ENCODE measurements at regions not wholly inside any gene's neighbourhood (a gene's known extent, or its start where the extent isn't known, plus 50 kb on each side); places are given as distances from the start of the nearest gene placed in this dataset.

DNA sequence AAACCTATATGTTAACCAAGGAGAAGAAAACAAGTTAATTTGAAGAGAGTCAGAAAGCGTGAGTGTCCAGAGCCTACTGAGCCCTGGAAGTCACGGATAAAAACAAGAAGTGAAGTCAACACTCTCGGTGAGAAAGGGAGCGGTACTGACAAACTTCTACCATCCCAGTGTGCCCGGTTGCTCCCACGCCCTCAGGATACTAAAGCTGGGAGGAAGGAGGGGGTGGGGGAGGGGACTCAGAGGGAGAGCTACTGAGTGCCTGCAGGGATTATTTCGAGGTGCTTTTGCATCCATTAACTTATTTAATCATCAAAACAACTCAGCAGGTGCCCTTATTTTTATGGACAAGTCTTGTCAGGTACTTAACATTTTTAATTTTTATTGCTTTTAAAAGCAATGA lies 166.2 kb downstream of the ZIC5 start:
- TF ChIP-seq CTCF (conservative IDR thresholded peaks at IDR 0.05; ENCODE audit: low read length), result no peak
- no peak for TF ChIP-seq EZH2phosphoT487 (IDR thresholded peaks at IDR 0.05; ENCODE audit: borderline replicate concordance)

All from Loucy (cell line).